ENCODE measurements at regions not wholly inside any gene's neighbourhood (a gene's known extent, or its start where the extent isn't known, plus 50 kb on each side); places are given as distances from the start of the nearest gene placed in this dataset.

DNA sequence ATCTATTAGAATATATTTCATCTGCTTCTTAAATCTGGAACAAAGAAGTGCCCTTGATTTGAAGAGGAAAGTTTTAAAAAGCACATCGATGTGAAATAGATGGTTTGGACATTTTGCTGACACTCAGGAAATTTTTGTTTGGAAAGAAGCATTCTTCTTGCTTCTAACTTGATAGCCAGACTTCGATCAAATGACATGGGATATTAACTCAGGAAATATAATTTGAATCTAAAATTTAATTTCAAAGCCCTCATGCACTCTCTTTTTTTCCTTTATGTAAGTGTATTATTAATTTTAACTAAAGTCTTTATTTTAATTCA is 761.2 kb downstream of the VGLL3 start:
- Histone ChIP-seq H3K9me3 (ENCODE audit: control insufficient read depth, insufficient read depth, low read depth, low read length) (no peaks in the 10 kb centered on the region), H3K4me3 (replicated peaks in 1 of 4; ENCODE audit: control extremely low read depth in 1 of 4, insufficient read depth in 1 of 4, low read depth in 3 of 4, low read length in 4 of 4) (no peak overlapping the region), H3K79me2 (ENCODE audit: control insufficient read depth, insufficient read depth, low read length) (no peaks in the 10 kb centered on the region), H3K4me1 (ENCODE audit: control insufficient read depth, extremely low read depth, insufficient read depth, low read length) (no peaks in the 10 kb centered on the region), H2AFZ (ENCODE audit: low read length) (no peak overlapping the region), H3K27me3 (ENCODE audit: control insufficient read depth, insufficient read depth, low read length) (no peaks in the 10 kb centered on the region), H4K20me1 (ENCODE audit: control insufficient read depth, extremely low read depth, insufficient read depth, low read length) (no peaks in the 10 kb centered on the region), H3K9ac (ENCODE audit: insufficient read depth, low read length) (no peak overlapping the region), H3K4me2 (ENCODE audit: extremely low read depth, insufficient read depth, low read length) (no peak overlapping the region), H3K27ac (ENCODE audit: insufficient read depth, low read length) (no peak overlapping the region), H3K36me3 (ENCODE audit: control insufficient read depth, insufficient read depth, low read length) (no peaks in the 10 kb centered on the region)
- TF ChIP-seq, protein P1, sequence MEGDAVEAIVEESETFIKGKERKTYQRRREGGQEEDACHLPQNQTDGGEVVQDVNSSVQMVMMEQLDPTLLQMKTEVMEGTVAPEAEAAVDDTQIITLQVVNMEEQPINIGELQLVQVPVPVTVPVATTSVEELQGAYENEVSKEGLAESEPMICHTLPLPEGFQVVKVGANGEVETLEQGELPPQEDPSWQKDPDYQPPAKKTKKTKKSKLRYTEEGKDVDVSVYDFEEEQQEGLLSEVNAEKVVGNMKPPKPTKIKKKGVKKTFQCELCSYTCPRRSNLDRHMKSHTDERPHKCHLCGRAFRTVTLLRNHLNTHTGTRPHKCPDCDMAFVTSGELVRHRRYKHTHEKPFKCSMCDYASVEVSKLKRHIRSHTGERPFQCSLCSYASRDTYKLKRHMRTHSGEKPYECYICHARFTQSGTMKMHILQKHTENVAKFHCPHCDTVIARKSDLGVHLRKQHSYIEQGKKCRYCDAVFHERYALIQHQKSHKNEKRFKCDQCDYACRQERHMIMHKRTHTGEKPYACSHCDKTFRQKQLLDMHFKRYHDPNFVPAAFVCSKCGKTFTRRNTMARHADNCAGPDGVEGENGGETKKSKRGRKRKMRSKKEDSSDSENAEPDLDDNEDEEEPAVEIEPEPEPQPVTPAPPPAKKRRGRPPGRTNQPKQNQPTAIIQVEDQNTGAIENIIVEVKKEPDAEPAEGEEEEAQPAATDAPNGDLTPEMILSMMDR (conservative IDR thresholded peaks at IDR 0.05 in 1 of 2, IDR thresholded peaks at IDR 0.05 in 1 of 2; ENCODE audit: low read depth in 1 of 2, low read length in 2 of 2): no peak
- TF ChIP-seq EZH2 (IDR thresholded peaks at IDR 0.05; ENCODE audit: low read length, missing control alignments): no peak
- no peak for DNase-seq (ENCODE audit: low read depth in 2 of 2)

DNA sequence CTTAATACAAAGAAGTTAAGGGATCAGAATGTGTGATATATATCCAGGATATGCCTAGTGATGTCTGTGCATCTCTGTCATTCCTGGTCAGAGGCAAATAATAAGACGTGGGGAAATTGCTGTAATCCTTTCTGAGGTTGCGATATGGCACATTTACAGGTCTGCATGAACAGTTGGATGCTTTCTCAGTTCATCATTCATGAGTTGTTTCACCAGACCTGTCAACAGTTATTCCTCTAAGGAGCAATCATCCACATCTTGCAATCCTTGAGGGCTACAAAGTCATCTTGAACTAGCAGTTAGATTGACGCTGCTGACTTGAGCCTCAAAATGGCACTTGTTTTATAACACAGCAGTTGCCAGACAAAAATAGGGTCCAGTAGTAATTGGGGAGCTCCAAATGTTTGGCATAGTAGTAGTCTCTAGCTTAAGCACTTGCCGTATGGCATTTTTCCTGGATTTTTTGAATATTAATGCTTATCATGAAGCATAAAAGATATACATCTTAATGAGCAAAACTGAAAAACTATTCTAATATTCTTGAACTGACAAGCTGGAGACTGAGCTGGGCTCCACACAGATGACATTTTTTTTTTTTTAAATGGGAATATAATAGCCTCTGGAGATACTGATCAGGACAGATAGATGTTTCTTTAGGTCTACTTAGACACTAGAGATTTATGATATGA is 761.7 kb downstream of the VGLL3 start:
- H3K4me2 ChIP-seq (ENCODE audit: extremely low read depth, insufficient read depth, low read length): no peak overlapping the region
- H2AFZ ChIP-seq (ENCODE audit: low read length): no peak overlapping the region
- no peaks in the 10 kb centered on the region for H3K36me3 ChIP-seq (ENCODE audit: control insufficient read depth, insufficient read depth, low read length)
- H3K4me1 ChIP-seq (ENCODE audit: control insufficient read depth, extremely low read depth, insufficient read depth, low read length): no peaks in the 10 kb centered on the region
- DNase-seq (ENCODE audit: low read depth in 2 of 2): no peak
- no peaks in the 10 kb centered on the region for H3K9me3 ChIP-seq (ENCODE audit: control insufficient read depth, insufficient read depth, low read depth, low read length)
- no peak overlapping the region for H3K27ac ChIP-seq (ENCODE audit: insufficient read depth, low read length)
- no peak overlapping the region for H3K4me3 ChIP-seq (replicated peaks in 1 of 4; ENCODE audit: control extremely low read depth in 1 of 4, insufficient read depth in 1 of 4, low read depth in 3 of 4, low read length in 4 of 4)
- no peak for TF ChIP-seq EZH2 (IDR thresholded peaks at IDR 0.05; ENCODE audit: low read length, missing control alignments)
- TF ChIP-seq, protein P1 (conservative IDR thresholded peaks at IDR 0.05 in 1 of 2, IDR thresholded peaks at IDR 0.05 in 1 of 2; ENCODE audit: low read depth in 1 of 2, low read length in 2 of 2): no peak
- H4K20me1 ChIP-seq (ENCODE audit: control insufficient read depth, extremely low read depth, insufficient read depth, low read length): no peaks in the 10 kb centered on the region
- H3K27me3 ChIP-seq (ENCODE audit: control insufficient read depth, insufficient read depth, low read length): no peaks in the 10 kb centered on the region
- no peak overlapping the region for H3K9ac ChIP-seq (ENCODE audit: insufficient read depth, low read length)
- H3K79me2 ChIP-seq (ENCODE audit: control insufficient read depth, insufficient read depth, low read length): no peaks in the 10 kb centered on the region

DNA sequence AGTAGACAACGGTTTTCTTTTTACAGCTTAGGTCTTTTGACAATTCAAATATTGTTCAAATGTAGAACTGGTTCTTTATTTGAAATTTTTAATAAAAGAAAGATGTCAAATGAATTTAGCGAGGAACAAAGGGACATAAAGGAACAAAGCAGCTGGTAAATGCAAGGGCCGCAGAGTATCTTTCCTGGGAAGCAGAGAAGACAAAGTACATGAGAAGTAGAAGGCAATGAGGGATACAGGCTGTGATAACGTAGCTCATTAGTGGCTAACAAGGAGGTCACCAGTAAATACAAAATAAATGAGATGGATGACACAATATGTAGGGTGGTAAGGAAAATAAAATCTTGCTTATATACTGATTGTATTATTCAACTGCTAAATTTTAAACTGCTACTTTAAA is 762.8 kb downstream of the VGLL3 start:
- no peak overlapping the region for H3K4me3 ChIP-seq (replicated peaks in 1 of 4; ENCODE audit: control extremely low read depth in 1 of 4, insufficient read depth in 1 of 4, low read depth in 3 of 4, low read length in 4 of 4)
- no peak overlapping the region for H3K27ac ChIP-seq (ENCODE audit: insufficient read depth, low read length)
- no peak overlapping the region for H3K9ac ChIP-seq (ENCODE audit: insufficient read depth, low read length)
- no peak overlapping the region for H3K4me2 ChIP-seq (ENCODE audit: extremely low read depth, insufficient read depth, low read length)
- H2AFZ ChIP-seq (ENCODE audit: low read length): no peak overlapping the region
- H4K20me1 ChIP-seq (ENCODE audit: control insufficient read depth, extremely low read depth, insufficient read depth, low read length): no peaks in the 10 kb centered on the region
- H3K4me1 ChIP-seq (ENCODE audit: control insufficient read depth, extremely low read depth, insufficient read depth, low read length): no peaks in the 10 kb centered on the region
- H3K79me2 ChIP-seq (ENCODE audit: control insufficient read depth, insufficient read depth, low read length): no peaks in the 10 kb centered on the region
- no peak for DNase-seq (ENCODE audit: low read depth in 2 of 2)
- no peaks in the 10 kb centered on the region for H3K36me3 ChIP-seq (ENCODE audit: control insufficient read depth, insufficient read depth, low read length)
- no peak for TF ChIP-seq EZH2 (IDR thresholded peaks at IDR 0.05; ENCODE audit: low read length, missing control alignments)
- TF ChIP-seq, protein P1 (conservative IDR thresholded peaks at IDR 0.05 in 1 of 2, IDR thresholded peaks at IDR 0.05 in 1 of 2; ENCODE audit: low read depth in 1 of 2, low read length in 2 of 2): no peak
- H3K9me3 ChIP-seq (ENCODE audit: control insufficient read depth, insufficient read depth, low read depth, low read length): no peaks in the 10 kb centered on the region
- H3K27me3 ChIP-seq (ENCODE audit: control insufficient read depth, insufficient read depth, low read length): no peaks in the 10 kb centered on the region
